HepG2 (cell line): ENCODE measurements at regions not wholly inside any gene's neighbourhood (a gene's known extent, or its start where the extent isn't known, plus 50 kb on each side); places are given as distances from the start of the nearest gene placed in this dataset.

Experiments used
- CBX1 ChIP-seq: IDR thresholded peaks from one replicate; pipeline ENCODE4 v1.6.1; 2016; ENCODE audit warnings: antibody characterized with exemption, low read depth
- CCDC6 ChIP-seq: sonication (generic); formaldehyde crosslinking; IDR thresholded peaks from 2 replicates; pipeline ENCODE4 v1.8.1; 2022; ENCODE audit warnings: mild to moderate bottlenecking, missing genetic modification reagents, moderate library complexity
- EP300 ChIP-seq, 3 experiments: sonication (generic) in 1 of 3; formaldehyde crosslinking in 1 of 3; IDR thresholded peaks; 2 replicates each; pipeline versions ENCODE4 v1.5.1 to v1.6.1; 2011 to 2020; ENCODE audit warnings: low read depth in 2 of 3, low read length in 2 of 3, borderline replicate concordance in 1 of 3, improper control_type of control experiment in 1 of 3, mild to moderate bottlenecking in 1 of 3, missing genetic modification reagents in 1 of 3, moderate library complexity in 1 of 3
- GTF2F1 ChIP-seq: fragments of 150-350 bp; IDR thresholded peaks from 2 replicates; pipeline ENCODE4 v1.6.1; 2014; ENCODE audit warnings: low read length
- HMGXB3 ChIP-seq: sonication (generic); formaldehyde crosslinking; IDR thresholded peaks from 2 replicates; pipeline ENCODE4 v1.4.0; 2020; ENCODE audit warnings: missing genetic modification reagents, borderline replicate concordance
- HOXA9 ChIP-seq: sonication (generic); formaldehyde crosslinking; IDR thresholded peaks from 2 replicates; pipeline ENCODE4 v1.8.1; 2022; ENCODE audit warnings: missing genetic modification reagents, mild to moderate bottlenecking, moderate library complexity, borderline replicate concordance
- POLR2AphosphoS2 ChIP-seq: IDR thresholded peaks from 2 replicates; pipeline ENCODE4 v1.6.1; 2011; ENCODE audit warnings: low read depth, low read length, improper control_type of control experiment
- POLR2AphosphoS5 ChIP-seq: IDR thresholded peaks from 2 replicates; pipeline ENCODE4 v1.6.1; 2012; ENCODE audit warnings: low read depth, low read length
- ZBTB33 ChIP-seq: sonication (generic); formaldehyde crosslinking; IDR thresholded peaks from 2 replicates; pipeline ENCODE4 v1.4.0; 2020; ENCODE audit warnings: missing genetic modification reagents
- ZNF546 ChIP-seq: sonication (generic); formaldehyde crosslinking; conservative IDR thresholded peaks from 2 replicates; pipeline ENCODE4 v1.8.1; 2023; ENCODE audit warnings: mild to moderate bottlenecking, missing genetic modification reagents
- ZNF850 ChIP-seq: sonication (generic); formaldehyde crosslinking; conservative IDR thresholded peaks from 2 replicates; pipeline ENCODE4 v1.9.0; 2021; ENCODE audit warnings: mild to moderate bottlenecking, missing genetic modification reagents
- TF ChIP-seq, protein P1 (sequence below): sonication (generic); formaldehyde crosslinking; IDR thresholded peaks from 2 replicates; pipeline ENCODE4 v1.5.0; 2020; ENCODE audit warnings: mild to moderate bottlenecking, missing genetic modification reagents, moderate library complexity
- TF ChIP-seq, protein P2 (sequence below): sonication (generic); formaldehyde crosslinking; IDR thresholded peaks from 2 replicates; pipeline ENCODE4 v1.4.0; 2020; ENCODE audit warnings: low read depth, mild to moderate bottlenecking, missing genetic modification reagents

DNA sequence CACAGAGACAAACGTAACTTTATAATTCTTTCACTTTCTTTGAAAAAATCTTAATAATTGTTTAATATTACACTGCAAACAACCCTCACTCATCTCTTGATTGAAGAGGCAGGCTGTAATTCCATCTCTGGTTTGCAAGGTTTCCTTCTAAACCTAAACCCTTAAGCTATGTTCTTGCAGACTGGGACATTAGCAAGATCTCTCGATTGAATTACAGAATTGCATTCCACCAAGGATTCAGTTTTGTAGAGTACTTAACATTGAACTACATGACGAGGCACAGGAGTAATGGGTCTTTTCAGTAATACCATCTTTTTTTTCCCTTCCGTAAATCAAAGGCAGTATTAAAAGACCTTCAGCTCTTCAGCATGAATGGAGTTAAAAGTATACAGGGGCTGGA is 111.6 kb upstream of the EEF1E1 start:
- no peak for TF ChIP-seq GTF2F1
- no peak for TF ChIP-seq EP300 (IDR thresholded peaks at IDR 0.05; ENCODE audit: low read depth in 2 of 2, low read length in 2 of 2)
- TF ChIP-seq EP300 (CRISPR knock-in tag; IDR thresholded peaks at IDR 0.05; ENCODE audit: borderline replicate concordance): no peak
- TF ChIP-seq, protein P1, sequence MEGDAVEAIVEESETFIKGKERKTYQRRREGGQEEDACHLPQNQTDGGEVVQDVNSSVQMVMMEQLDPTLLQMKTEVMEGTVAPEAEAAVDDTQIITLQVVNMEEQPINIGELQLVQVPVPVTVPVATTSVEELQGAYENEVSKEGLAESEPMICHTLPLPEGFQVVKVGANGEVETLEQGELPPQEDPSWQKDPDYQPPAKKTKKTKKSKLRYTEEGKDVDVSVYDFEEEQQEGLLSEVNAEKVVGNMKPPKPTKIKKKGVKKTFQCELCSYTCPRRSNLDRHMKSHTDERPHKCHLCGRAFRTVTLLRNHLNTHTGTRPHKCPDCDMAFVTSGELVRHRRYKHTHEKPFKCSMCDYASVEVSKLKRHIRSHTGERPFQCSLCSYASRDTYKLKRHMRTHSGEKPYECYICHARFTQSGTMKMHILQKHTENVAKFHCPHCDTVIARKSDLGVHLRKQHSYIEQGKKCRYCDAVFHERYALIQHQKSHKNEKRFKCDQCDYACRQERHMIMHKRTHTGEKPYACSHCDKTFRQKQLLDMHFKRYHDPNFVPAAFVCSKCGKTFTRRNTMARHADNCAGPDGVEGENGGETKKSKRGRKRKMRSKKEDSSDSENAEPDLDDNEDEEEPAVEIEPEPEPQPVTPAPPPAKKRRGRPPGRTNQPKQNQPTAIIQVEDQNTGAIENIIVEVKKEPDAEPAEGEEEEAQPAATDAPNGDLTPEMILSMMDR (CRISPR knock-in tag): no peak
- TF ChIP-seq ZNF850 (CRISPR knock-in tag): no peak
- no peak for TF ChIP-seq ZBTB33 (CRISPR knock-in tag)
- TF ChIP-seq, protein P2, sequence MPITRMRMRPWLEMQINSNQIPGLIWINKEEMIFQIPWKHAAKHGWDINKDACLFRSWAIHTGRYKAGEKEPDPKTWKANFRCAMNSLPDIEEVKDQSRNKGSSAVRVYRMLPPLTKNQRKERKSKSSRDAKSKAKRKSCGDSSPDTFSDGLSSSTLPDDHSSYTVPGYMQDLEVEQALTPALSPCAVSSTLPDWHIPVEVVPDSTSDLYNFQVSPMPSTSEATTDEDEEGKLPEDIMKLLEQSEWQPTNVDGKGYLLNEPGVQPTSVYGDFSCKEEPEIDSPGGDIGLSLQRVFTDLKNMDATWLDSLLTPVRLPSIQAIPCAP (CRISPR knock-in tag): no peak
- TF ChIP-seq CCDC6 (CRISPR knock-in tag): no peak
- no peak for TF ChIP-seq CBX1
- TF ChIP-seq HOXA9 (CRISPR knock-in tag): no peak
- TF ChIP-seq POLR2AphosphoS2: no peak
- no peak for TF ChIP-seq ZNF546 (CRISPR knock-in tag)
- TF ChIP-seq POLR2AphosphoS5: no peak
- no peak for TF ChIP-seq HMGXB3 (CRISPR knock-in tag)
